ENCODE measurements at regions not wholly inside any gene's neighbourhood (a gene's known extent, or its start where the extent isn't known, plus 50 kb on each side); places are given as distances from the start of the nearest gene placed in this dataset.
A peak's percentile ranks its signal among the peaks of the same experiment; 100 is the strongest.
"Not testable (repeated sequence)": the region's sequence is repeated elsewhere in the genome, so short reads cannot be mapped to it uniquely, and the experiment has no call there.

DNA sequence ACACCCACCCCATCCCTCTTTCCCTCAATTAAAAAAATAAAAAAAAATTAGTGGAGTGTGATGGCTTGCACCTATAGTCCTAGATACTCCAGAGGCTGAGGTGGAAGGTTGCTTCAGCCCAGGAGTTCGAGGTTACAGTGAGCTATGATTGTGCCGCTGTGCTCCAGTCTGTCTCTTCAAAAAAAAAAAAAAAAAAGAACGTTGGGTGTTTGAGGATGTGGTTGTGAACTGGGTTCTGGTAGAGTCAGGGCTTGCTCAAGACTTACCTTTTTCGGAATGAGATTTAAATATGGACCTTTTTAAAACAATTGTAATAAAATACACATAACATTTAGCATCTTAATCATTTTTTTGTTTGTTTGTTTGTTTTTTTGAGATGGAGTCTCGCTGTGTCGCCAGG, 211.9 kb downstream of the OR2B2 start:
- no peak for DNase-seq (ENCODE audit: low read depth in 2 of 2)
- Histone ChIP-seq H3K27ac (ENCODE audit: insufficient read depth, low read length) (no peak overlapping the region), H3K4me2 (ENCODE audit: extremely low read depth, insufficient read depth, low read length) (no peak overlapping the region), H3K27me3 (ENCODE audit: control insufficient read depth, insufficient read depth, low read length) (no peaks in the 10 kb centered on the region), H3K4me1 (ENCODE audit: control insufficient read depth, extremely low read depth, insufficient read depth, low read length) (no peaks in the 10 kb centered on the region), H4K20me1 (ENCODE audit: control insufficient read depth, extremely low read depth, insufficient read depth, low read length) (no peaks in the 10 kb centered on the region), H2AFZ (ENCODE audit: low read length) (no peak overlapping the region), H3K4me3 (replicated peaks in 1 of 4; ENCODE audit: control extremely low read depth in 1 of 4, insufficient read depth in 1 of 4, low read depth in 3 of 4, low read length in 4 of 4) (no peak overlapping the region), H3K9me3 (ENCODE audit: control insufficient read depth, insufficient read depth, low read depth, low read length) (no peaks in the 10 kb centered on the region), H3K36me3 (ENCODE audit: control insufficient read depth, insufficient read depth, low read length) (no peaks in the 10 kb centered on the region), H3K79me2 (ENCODE audit: control insufficient read depth, insufficient read depth, low read length) (no peaks in the 10 kb centered on the region), H3K9ac (ENCODE audit: insufficient read depth, low read length) (no peak overlapping the region)
- TF ChIP-seq, protein P1, sequence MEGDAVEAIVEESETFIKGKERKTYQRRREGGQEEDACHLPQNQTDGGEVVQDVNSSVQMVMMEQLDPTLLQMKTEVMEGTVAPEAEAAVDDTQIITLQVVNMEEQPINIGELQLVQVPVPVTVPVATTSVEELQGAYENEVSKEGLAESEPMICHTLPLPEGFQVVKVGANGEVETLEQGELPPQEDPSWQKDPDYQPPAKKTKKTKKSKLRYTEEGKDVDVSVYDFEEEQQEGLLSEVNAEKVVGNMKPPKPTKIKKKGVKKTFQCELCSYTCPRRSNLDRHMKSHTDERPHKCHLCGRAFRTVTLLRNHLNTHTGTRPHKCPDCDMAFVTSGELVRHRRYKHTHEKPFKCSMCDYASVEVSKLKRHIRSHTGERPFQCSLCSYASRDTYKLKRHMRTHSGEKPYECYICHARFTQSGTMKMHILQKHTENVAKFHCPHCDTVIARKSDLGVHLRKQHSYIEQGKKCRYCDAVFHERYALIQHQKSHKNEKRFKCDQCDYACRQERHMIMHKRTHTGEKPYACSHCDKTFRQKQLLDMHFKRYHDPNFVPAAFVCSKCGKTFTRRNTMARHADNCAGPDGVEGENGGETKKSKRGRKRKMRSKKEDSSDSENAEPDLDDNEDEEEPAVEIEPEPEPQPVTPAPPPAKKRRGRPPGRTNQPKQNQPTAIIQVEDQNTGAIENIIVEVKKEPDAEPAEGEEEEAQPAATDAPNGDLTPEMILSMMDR (conservative IDR thresholded peaks at IDR 0.05 in 1 of 2, IDR thresholded peaks at IDR 0.05 in 1 of 2; ENCODE audit: low read depth in 1 of 2, low read length in 2 of 2): no peak
- TF ChIP-seq EZH2 (IDR thresholded peaks at IDR 0.05; ENCODE audit: low read length, missing control alignments): no peak

DNA sequence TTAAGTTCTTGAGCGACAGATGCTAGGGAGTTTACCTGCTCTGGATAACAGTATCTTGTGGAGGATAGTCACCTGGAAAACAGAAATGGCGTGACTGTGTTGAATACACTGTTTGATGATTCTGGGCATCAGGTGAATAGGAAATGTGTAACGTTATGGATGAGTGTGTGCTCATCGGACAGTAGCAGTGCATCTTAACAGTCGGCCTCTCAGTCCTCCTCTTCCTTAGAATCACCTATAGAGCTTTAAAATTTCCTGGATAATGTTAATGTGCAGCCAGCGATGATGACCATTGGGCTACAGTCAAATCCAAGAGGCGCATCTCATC, 217.7 kb downstream of the OR2B2 start:
- no peaks in the 10 kb centered on the region for H3K36me3 ChIP-seq (ENCODE audit: control insufficient read depth, insufficient read depth, low read length)
- no peaks in the 10 kb centered on the region for H4K20me1 ChIP-seq (ENCODE audit: control insufficient read depth, extremely low read depth, insufficient read depth, low read length)
- TF ChIP-seq, protein P1 (conservative IDR thresholded peaks at IDR 0.05 in 1 of 2, IDR thresholded peaks at IDR 0.05 in 1 of 2; ENCODE audit: low read depth in 1 of 2, low read length in 2 of 2): no peak
- TF ChIP-seq EZH2 (IDR thresholded peaks at IDR 0.05; ENCODE audit: low read length, missing control alignments): no peak
- no peaks in the 10 kb centered on the region for H3K4me1 ChIP-seq (ENCODE audit: control insufficient read depth, extremely low read depth, insufficient read depth, low read length)
- no peak for DNase-seq (ENCODE audit: low read depth in 2 of 2)
- H3K9me3 ChIP-seq (ENCODE audit: control insufficient read depth, insufficient read depth, low read depth, low read length): no peaks in the 10 kb centered on the region
- no peak overlapping the region for H3K27ac ChIP-seq (ENCODE audit: insufficient read depth, low read length)
- H3K27me3 ChIP-seq (ENCODE audit: control insufficient read depth, insufficient read depth, low read length): no peaks in the 10 kb centered on the region
- no peak overlapping the region for H3K4me2 ChIP-seq (ENCODE audit: extremely low read depth, insufficient read depth, low read length)
- H3K4me3 ChIP-seq (replicated peaks in 1 of 4; ENCODE audit: control extremely low read depth in 1 of 4, insufficient read depth in 1 of 4, low read depth in 3 of 4, low read length in 4 of 4): peak overlapping the region in 1 of 4 experiments; percentile 67
- no peak overlapping the region for H3K9ac ChIP-seq (ENCODE audit: insufficient read depth, low read length)
- no peaks in the 10 kb centered on the region for H3K79me2 ChIP-seq (ENCODE audit: control insufficient read depth, insufficient read depth, low read length)
- no peak overlapping the region for H2AFZ ChIP-seq (ENCODE audit: low read length)

DNA sequence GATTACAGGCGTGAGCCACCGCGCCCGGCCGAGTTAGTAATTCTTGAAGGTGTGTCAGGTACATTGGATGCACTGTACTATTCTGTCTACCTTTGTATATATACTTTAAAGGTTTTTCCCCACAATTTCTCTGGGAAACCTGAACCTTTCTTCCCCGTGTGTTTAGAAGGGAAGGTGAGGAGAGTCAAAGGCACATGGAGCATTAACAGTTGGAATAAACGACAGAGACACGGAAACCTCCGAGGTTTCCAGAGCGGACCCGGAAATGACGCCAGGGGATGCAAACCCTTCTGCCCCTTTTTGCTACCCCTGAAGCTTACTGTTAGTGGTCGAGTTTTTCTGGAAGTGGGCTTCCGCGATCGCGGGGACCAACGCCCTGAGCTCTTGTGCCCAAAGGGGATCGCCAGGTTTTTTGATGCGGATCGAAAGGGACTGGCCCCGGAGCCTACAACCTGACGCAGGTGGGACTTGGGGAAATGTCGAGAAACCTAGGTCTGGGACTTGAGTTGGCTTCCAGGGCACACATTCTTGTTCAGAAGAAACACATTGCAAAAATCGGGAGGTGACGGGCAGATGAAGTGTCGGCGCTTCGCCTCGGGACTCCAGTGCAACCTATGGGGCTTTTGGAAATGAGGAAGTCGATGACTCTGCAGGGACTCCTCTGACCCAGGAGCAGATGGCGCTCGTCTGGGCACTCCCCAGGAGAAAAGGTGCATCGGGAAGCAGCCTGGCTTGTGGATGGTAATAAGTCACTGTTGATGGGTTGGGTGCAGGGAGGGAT, 218.2 kb downstream of the OR2B2 start:
- no peaks in the 10 kb centered on the region for H3K79me2 ChIP-seq (ENCODE audit: control insufficient read depth, insufficient read depth, low read length)
- no peak overlapping the region for H3K9ac ChIP-seq (ENCODE audit: insufficient read depth, low read length)
- H3K9me3 ChIP-seq (ENCODE audit: control insufficient read depth, insufficient read depth, low read depth, low read length): no peaks in the 10 kb centered on the region
- peak overlapping the region in 2 of 4 experiments; percentile 36 to 67 for H3K4me3 ChIP-seq (replicated peaks in 1 of 4; ENCODE audit: control extremely low read depth in 1 of 4, insufficient read depth in 1 of 4, low read depth in 3 of 4, low read length in 4 of 4)
- no peak for DNase-seq (ENCODE audit: low read depth in 2 of 2)
- H2AFZ ChIP-seq (ENCODE audit: low read length): no peak overlapping the region
- H3K4me1 ChIP-seq (ENCODE audit: control insufficient read depth, extremely low read depth, insufficient read depth, low read length): no peaks in the 10 kb centered on the region
- H3K27ac ChIP-seq (ENCODE audit: insufficient read depth, low read length): no peak overlapping the region
- TF ChIP-seq, protein P1 (conservative IDR thresholded peaks at IDR 0.05 in 1 of 2, IDR thresholded peaks at IDR 0.05 in 1 of 2; ENCODE audit: low read depth in 1 of 2, low read length in 2 of 2): no peak
- TF ChIP-seq EZH2 (IDR thresholded peaks at IDR 0.05; ENCODE audit: low read length, missing control alignments): no peak
- H3K27me3 ChIP-seq (ENCODE audit: control insufficient read depth, insufficient read depth, low read length): no peaks in the 10 kb centered on the region
- H3K4me2 ChIP-seq (ENCODE audit: extremely low read depth, insufficient read depth, low read length): no peak overlapping the region
- no peaks in the 10 kb centered on the region for H4K20me1 ChIP-seq (ENCODE audit: control insufficient read depth, extremely low read depth, insufficient read depth, low read length)
- H3K36me3 ChIP-seq (ENCODE audit: control insufficient read depth, insufficient read depth, low read length): no peaks in the 10 kb centered on the region

DNA sequence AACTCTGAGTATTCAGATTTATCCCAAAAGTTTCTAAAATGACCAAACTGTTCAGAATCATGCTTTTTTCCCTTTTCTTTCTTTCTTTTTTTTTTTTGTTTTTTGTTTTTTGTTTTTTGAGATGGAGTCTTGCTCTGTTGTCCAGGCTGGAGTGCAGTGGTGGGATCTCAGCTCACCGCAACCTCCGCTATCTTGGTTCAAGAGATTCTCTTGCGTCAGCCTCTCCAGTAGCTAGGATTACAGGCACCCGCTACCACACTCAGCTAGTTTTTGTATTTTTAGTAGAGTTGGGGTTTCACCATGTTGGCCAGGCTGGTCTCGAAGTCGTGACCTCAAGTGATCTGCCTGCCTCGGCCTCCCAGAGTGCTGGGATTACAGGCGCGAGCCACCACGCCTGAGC, 219.2 kb upstream of the ZNF184 start:
- not testable (repeated sequence) for H3K9me3 ChIP-seq (ENCODE audit: control insufficient read depth, insufficient read depth, low read depth, low read length); H3K9ac ChIP-seq (ENCODE audit: insufficient read depth, low read length); H3K4me3 ChIP-seq (replicated peaks in 1 of 4; ENCODE audit: control extremely low read depth in 1 of 4, insufficient read depth in 1 of 4, low read depth in 3 of 4, low read length in 4 of 4); H2AFZ ChIP-seq (ENCODE audit: low read length); H3K36me3 ChIP-seq (ENCODE audit: control insufficient read depth, insufficient read depth, low read length); H3K27me3 ChIP-seq (ENCODE audit: control insufficient read depth, insufficient read depth, low read length); H3K79me2 ChIP-seq (ENCODE audit: control insufficient read depth, insufficient read depth, low read length); H3K4me1 ChIP-seq (ENCODE audit: control insufficient read depth, extremely low read depth, insufficient read depth, low read length); H3K27ac ChIP-seq (ENCODE audit: insufficient read depth, low read length); H3K4me2 ChIP-seq (ENCODE audit: extremely low read depth, insufficient read depth, low read length); DNase-seq (ENCODE audit: low read depth in 2 of 2); H4K20me1 ChIP-seq (ENCODE audit: control insufficient read depth, extremely low read depth, insufficient read depth, low read length)
